H1 (cell line): ENCODE measurements at regions not wholly inside any gene's neighbourhood (a gene's known extent, or its start where the extent isn't known, plus 50 kb on each side); places are given as distances from the start of the nearest gene placed in this dataset.

ENCODE experiments used
- CTCF ChIA-PET: fragments of 300-600 bp; sonication (Branson Sonifier 250); formaldehyde crosslinking; loops from one replicate; lab custom pipeline; 2021; ENCODE audit not compliant: partially characterized antibody; lab: Charles Lee
- POLR2A ChIA-PET: fragments of 300-600 bp; sonication (Branson Sonifier 250); formaldehyde crosslinking; loops from one replicate; lab custom pipeline; 2021; ENCODE audit warnings: inconsistent platforms; ENCODE audit not compliant: partially characterized antibody; lab: Charles Lee
- DNase-seq, 2 experiments: peaks; one replicate each; pipeline versions ENCODE4 v3.0.0 to v3.0.0-alpha.2; 2010 to 2022; ENCODE audit warnings: low spot score in 2 of 2, low read depth in 1 of 2, mixed read lengths in 1 of 2
- FAIRE-seq: peaks from 2 replicates; lab custom pipeline; 2011; peaks lifted over from hg19 to GRCh38; lab: Jason Lieb, UNC
- H2AFZ ChIP-seq: 2 replicates; pipeline ENCODE4 v1.8.1; 2012; ENCODE audit warnings: low read length, inconsistent platforms
- H2AK5ac ChIP-seq: 2 replicates; pipeline ENCODE4 v1.6.1; 2013; ENCODE audit warnings: low read depth, low read length
- H2BK120ac ChIP-seq: replicated peaks from 2 replicates; pipeline ENCODE3; 2013; ENCODE audit warnings: low read depth, low read length, inconsistent platforms
- H2BK12ac ChIP-seq: 2 replicates; pipeline ENCODE4 v1.6.1; 2013; ENCODE audit warnings: low read depth, low read length
- H2BK15ac ChIP-seq: 2 replicates; pipeline ENCODE4 v1.6.1; 2013; ENCODE audit warnings: low read length
- H2BK20ac ChIP-seq: 2 replicates; pipeline ENCODE4 v1.6.1; 2013; ENCODE audit warnings: low read length
- H2BK5ac ChIP-seq: 2 replicates; pipeline ENCODE4 v1.6.1; 2013; ENCODE audit warnings: low read depth, low read length
- H3K14ac ChIP-seq: 2 replicates; pipeline ENCODE4 v1.6.1; 2013; ENCODE audit warnings: inconsistent platforms; ENCODE audit not compliant: insufficient read length
- H3K18ac ChIP-seq: 2 replicates; pipeline ENCODE4 v1.6.1; 2013; ENCODE audit warnings: low read length; ENCODE audit errors: extremely low read depth
- H3K23ac ChIP-seq: 2 replicates; pipeline ENCODE4 v1.6.1; 2013; ENCODE audit warnings: inconsistent platforms; ENCODE audit not compliant: insufficient read length
- H3K23me2 ChIP-seq: 2 replicates; pipeline ENCODE4 v1.6.1; 2013; ENCODE audit warnings: low read depth, low read length
- H3K27ac ChIP-seq: 2 replicates; pipeline ENCODE4 v1.6.1; 2011; ENCODE audit warnings: low read depth, low read length, inconsistent platforms
- H3K27me3 ChIP-seq, 4 experiments: replicated peaks in 1 of 4; 1 replicate in 1 of 4; 2 replicates in 3 of 4; pipeline versions ENCODE4 v1.6.1 to v1.8.1; 2011 to 2013; ENCODE audit warnings: low read length in 3 of 4, mild to moderate bottlenecking in 3 of 4, inconsistent platforms in 2 of 4, mixed read lengths in 2 of 4, moderate library complexity in 1 of 4; ENCODE audit not compliant: control insufficient read depth in 3 of 4, insufficient read depth in 3 of 4; ENCODE audit errors: extremely low read depth in 1 of 4
- H3K36me3 ChIP-seq, 4 experiments: 2 replicates each; pipeline versions ENCODE4 v1.6.1 to v1.8.1; 2011 to 2013; ENCODE audit warnings: mild to moderate bottlenecking in 4 of 4, low read length in 3 of 4, moderate library complexity in 2 of 4, control low read depth in 1 of 4, inconsistent platforms in 1 of 4; ENCODE audit not compliant: insufficient read depth in 4 of 4, control insufficient read depth in 2 of 4
- H3K4ac ChIP-seq: replicated peaks from 2 replicates; pipeline ENCODE3; 2013; ENCODE audit warnings: low read length, low read depth, mixed read lengths, inconsistent platforms; ENCODE audit not compliant: insufficient read length
- H3K4me1 ChIP-seq, 4 experiments: replicated peaks in 1 of 4; 1 replicate in 1 of 4; 2 replicates in 3 of 4; pipeline versions ENCODE4 v1.6.1 to v1.8.1; 2011 to 2013; ENCODE audit warnings: low read length in 3 of 4, inconsistent platforms in 2 of 4, mixed read lengths in 1 of 4; ENCODE audit not compliant: insufficient read depth in 4 of 4, control insufficient read depth in 3 of 4
- H3K4me2 ChIP-seq, 2 experiments: 2 replicates each; pipeline versions ENCODE4 v1.6.1 to v1.8.1; 2011 to 2013; ENCODE audit warnings: low read depth in 2 of 2, low read length in 2 of 2, control low read depth in 1 of 2, inconsistent platforms in 1 of 2, mild to moderate bottlenecking in 1 of 2; ENCODE audit not compliant: insufficient read depth in 1 of 2
- H3K4me3 ChIP-seq, 4 experiments: fragments of 200-600, 300-600 bp in 1 of 4; sonication (generic), shearing (Covaris generic), sonication (Bioruptor Twin) in 1 of 4; 2 replicates each; pipeline versions ENCODE4 v1.5.1 to v1.8.1; 2011 to 2016; ENCODE audit warnings: low read length in 4 of 4, low read depth in 3 of 4, control low read depth in 2 of 4, inconsistent platforms in 2 of 4, mild to moderate bottlenecking in 2 of 4, mixed read lengths in 1 of 4, moderate library complexity in 1 of 4; ENCODE audit not compliant: insufficient read depth in 2 of 4; ENCODE audit errors: extremely low read depth in 1 of 4
- H3K56ac ChIP-seq: replicated peaks from 2 replicates; pipeline ENCODE3; 2013; ENCODE audit warnings: low read depth, mild to moderate bottlenecking, mixed read lengths, low read length, inconsistent platforms; ENCODE audit not compliant: insufficient read length
- H3K79me1 ChIP-seq: 2 replicates; pipeline ENCODE4 v1.6.1; 2013; ENCODE audit warnings: low read depth, low read length, control low read depth
- H3K79me2 ChIP-seq, 2 experiments: 2 replicates each; pipeline versions ENCODE4 v1.6.1 to v1.8.1; 2012 to 2013; ENCODE audit warnings: low read length in 2 of 2, mild to moderate bottlenecking in 2 of 2, inconsistent platforms in 1 of 2; ENCODE audit not compliant: insufficient read depth in 2 of 2, control insufficient read depth in 1 of 2
- H3K9ac ChIP-seq, 4 experiments: replicated peaks in 1 of 4; 1 replicate in 1 of 4; 2 replicates in 3 of 4; pipeline versions ENCODE4 v1.6.1 to v1.8.1; 2011 to 2013; ENCODE audit warnings: low read depth in 3 of 4, low read length in 3 of 4, control low read depth in 2 of 4, mild to moderate bottlenecking in 2 of 4, moderate library complexity in 2 of 4, inconsistent platforms in 1 of 4; ENCODE audit errors: extremely low read depth in 1 of 4
- H3K9me3 ChIP-seq, 2 experiments: 2 replicates each; pipeline versions ENCODE4 v1.6.1 to v1.8.1; 2012 to 2013; ENCODE audit warnings: mild to moderate bottlenecking in 2 of 2, moderate library complexity in 2 of 2, control low read depth in 1 of 2, inconsistent platforms in 1 of 2, low read depth in 1 of 2, low read length in 1 of 2, mixed read lengths in 1 of 2; ENCODE audit not compliant: insufficient read depth in 2 of 2
- H4K20me1 ChIP-seq, 2 experiments: replicated peaks in 1 of 2; 2 replicates each; pipeline versions ENCODE3 to v1.8.1; 2011 to 2013; ENCODE audit warnings: inconsistent platforms in 2 of 2, low read length in 2 of 2, mild to moderate bottlenecking in 1 of 2; ENCODE audit not compliant: insufficient read depth in 2 of 2, control insufficient read depth in 1 of 2
- H4K5ac ChIP-seq: 2 replicates; pipeline ENCODE4 v1.6.1; 2013; ENCODE audit warnings: low read length, low read depth, mixed read lengths, inconsistent platforms; ENCODE audit not compliant: insufficient read length
- H4K8ac ChIP-seq: 2 replicates; pipeline ENCODE4 v1.8.0; 2013; ENCODE audit warnings: mild to moderate bottlenecking, moderate library complexity, low read length, inconsistent platforms; ENCODE audit not compliant: insufficient read depth; ENCODE audit errors: extremely low read depth
- H4K91ac ChIP-seq: replicated peaks from 2 replicates; pipeline ENCODE3; 2013; ENCODE audit warnings: low read length, mixed read lengths, inconsistent platforms; ENCODE audit not compliant: insufficient read length
- BCL11A ChIP-seq, 2 experiments: IDR thresholded peaks; one replicate each; pipeline ENCODE4 v1.6.1; 2011; ENCODE audit warnings: low read depth in 2 of 2, low read length in 2 of 2, mild to moderate bottlenecking in 2 of 2
- CHD1 ChIP-seq: IDR thresholded peaks from 2 replicates; pipeline ENCODE4 v1.6.1; 2012; ENCODE audit warnings: low read depth, low read length, improper control_type of control experiment
- CREB1 ChIP-seq: IDR thresholded peaks from 2 replicates; pipeline ENCODE4 v1.6.1; 2012; ENCODE audit warnings: inconsistent platforms
- FOSL1 ChIP-seq: IDR thresholded peaks from 2 replicates; pipeline ENCODE4 v1.6.1; 2011; ENCODE audit warnings: mild to moderate bottlenecking, low read depth, low read length, moderate library complexity; ENCODE audit not compliant: insufficient read depth
- GABPA ChIP-seq: IDR thresholded peaks from 2 replicates; pipeline ENCODE4 v1.6.1; 2011; ENCODE audit warnings: mild to moderate bottlenecking, low read length, moderate library complexity, borderline replicate concordance; ENCODE audit not compliant: insufficient read depth
- HDAC6 ChIP-seq: IDR thresholded peaks from one replicate; pipeline ENCODE4 v1.7.1; 2012; ENCODE audit warnings: low read depth, mild to moderate bottlenecking, inconsistent platforms, low read length, moderate library complexity
- JUN ChIP-seq: IDR thresholded peaks from 2 replicates; pipeline ENCODE4 v1.6.1; 2011; ENCODE audit warnings: low read depth, mild to moderate bottlenecking, improper control_type of control experiment, low read length
- PHF8 ChIP-seq: fragments of 200-600 bp; sonication (generic); conservative IDR thresholded peaks from 2 replicates; pipeline ENCODE4 v1.7.1; 2012; ENCODE audit warnings: low read depth, mild to moderate bottlenecking, inconsistent platforms, low read length, moderate library complexity
- POU5F1 ChIP-seq: IDR thresholded peaks from 2 replicates; pipeline ENCODE4 v1.6.1; 2011; ENCODE audit warnings: low read depth, mild to moderate bottlenecking, low read length, moderate library complexity
- SUZ12 ChIP-seq: fragments of 200-600 bp; sonication (generic); IDR thresholded peaks from 2 replicates; pipeline ENCODE4 v1.6.1; 2012; ENCODE audit warnings: mild to moderate bottlenecking, inconsistent platforms, low read length, moderate library complexity, mixed read lengths
- TAF7 ChIP-seq: optimal IDR thresholded peaks from 2 replicates; pipeline ENCODE3; 2011; ENCODE audit warnings: low read depth, mild to moderate bottlenecking, inconsistent platforms, low read length, moderate library complexity, borderline replicate concordance
- whole genome bisulfite sequencing, 2 experiments: shearing (Covaris generic) in 1 of 2; methylation state at CpG; one replicate each; pipeline versions ENCODE4 v1.1.6 to v1.1.7; 2013 to 2015; ENCODE audit warnings: low lambda C conversion rate in 2 of 2, mixed read lengths in 2 of 2, inconsistent platforms in 1 of 2, low coverage in 1 of 2, missing lambda C conversion rate in 1 of 2; ENCODE audit not compliant: insufficient replicate concordance in 2 of 2, insufficient coverage in 1 of 2, insufficient read length in 1 of 2; ENCODE audit errors: extremely low coverage in 1 of 2, missing lambda C conversion rate in 1 of 2; 5-methylcytosine and 5-hydroxymethylcytosine counted together
- TF ChIP-seq, protein P1 (sequence below): IDR thresholded peaks from 2 replicates; pipeline ENCODE4 v1.6.1; 2012; ENCODE audit warnings: inconsistent platforms

GRCh38 chr4:155071962-155072361, 136.5 kb upstream of the NPY2R start:
- H3K23ac ChIP-seq = no peak overlapping the region
- no peak overlapping the region for H2BK12ac ChIP-seq
- no peaks in the 10 kb centered on the region for H3K79me1 ChIP-seq
- H2BK5ac ChIP-seq = no peak overlapping the region
- no peak overlapping the region for H3K56ac ChIP-seq
- H3K18ac ChIP-seq = no peak overlapping the region
- H3K4ac ChIP-seq = no peak overlapping the region
- no peak overlapping the region for H2AFZ ChIP-seq
- no peak for DNase-seq
- H2BK120ac ChIP-seq = no peak overlapping the region
- H3K27ac ChIP-seq = no peak overlapping the region
- H4K20me1 ChIP-seq = no peaks in the 10 kb centered on the region
- H2BK20ac ChIP-seq = no peak overlapping the region
- no peaks in the 10 kb centered on the region for H3K23me2 ChIP-seq
- no peak overlapping the region for H3K4me2 ChIP-seq
- no peaks in the 10 kb centered on the region for H3K9me3 ChIP-seq
- no peaks in the 10 kb centered on the region for H3K79me2 ChIP-seq
- no peak overlapping the region for H2AK5ac ChIP-seq
- ChIA-PET POLR2A (no interaction called here), CTCF (interaction anchor here (0.6 kb wide), 1 partner anchor 339 kb away, joined by 3 read pairs; no protein-coding TSS in a partner anchor)
- H2BK15ac ChIP-seq = no peak overlapping the region
- no peak overlapping the region for H3K9ac ChIP-seq
- no peak for TF ChIP-seq POU5F1
- TF ChIP-seq TAF7 = no peak
- no peak for TF ChIP-seq JUN
- no peak for TF ChIP-seq HDAC6
- TF ChIP-seq FOSL1 = no peak
- TF ChIP-seq PHF8 = no peak
- TF ChIP-seq BCL11A (IDR thresholded peaks at IDR 0.05; ENCODE audit: low read depth in 2 of 2, low read length in 2 of 2) = no peak
- TF ChIP-seq, protein P1, sequence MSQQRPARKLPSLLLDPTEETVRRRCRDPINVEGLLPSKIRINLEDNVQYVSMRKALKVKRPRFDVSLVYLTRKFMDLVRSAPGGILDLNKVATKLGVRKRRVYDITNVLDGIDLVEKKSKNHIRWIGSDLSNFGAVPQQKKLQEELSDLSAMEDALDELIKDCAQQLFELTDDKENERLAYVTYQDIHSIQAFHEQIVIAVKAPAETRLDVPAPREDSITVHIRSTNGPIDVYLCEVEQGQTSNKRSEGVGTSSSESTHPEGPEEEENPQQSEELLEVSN = no peak
- no peak for TF ChIP-seq SUZ12
- TF ChIP-seq CREB1 = no peak
- no peak for TF ChIP-seq GABPA
- TF ChIP-seq CHD1 = no peak
- TF ChIP-seq, all 59 proteins: peak for 0
- Histone ChIP-seq H3K27me3 (no peaks in the 10 kb centered on the region), H3K36me3 (no peaks in the 10 kb centered on the region), H4K5ac (no peak overlapping the region), H3K4me1 (no peaks in the 10 kb centered on the region), H3K14ac (no peak overlapping the region), H3K4me3 (no peak overlapping the region), H4K8ac (no peak overlapping the region), H4K91ac (no peak overlapping the region)
- FAIRE-seq = no peak
- WGBS, 2 experiments = 96% methylated on average over 2 of the region's 2 CpGs; no CpG with 5 or more reads in 1 of the 2 experiments
